Kidney (tissue), 13 donors: ENCODE measurements at regions not wholly inside any gene's neighbourhood (a gene's known extent, or its start where the extent isn't known, plus 50 kb on each side); places are given as distances from the start of the nearest gene placed in this dataset.

Source experiments
- DNase-seq, 5 donors: peaks; one replicate each; pipeline ENCODE4 v3.0.0-alpha.2; 2013 to 2020
- FAIRE-seq: peaks from 2 replicates; lab custom pipeline; 2012; peaks lifted over from hg19 to GRCh38; lab: Jason Lieb, UNC
- H3K27ac ChIP-seq, 2 donors: one replicate each; pipeline ENCODE4 v1.7.0; 2013; ENCODE audit warnings: low read depth in 2 of 2, low read length in 2 of 2, inconsistent platforms in 1 of 2
- H3K27me3 ChIP-seq: one replicate; pipeline ENCODE4 v1.7.1; 2013; ENCODE audit warnings: low read length, inconsistent platforms; ENCODE audit not compliant: control insufficient read depth, insufficient read depth
- H3K36me3 ChIP-seq, 3 donors: one replicate each; pipeline versions ENCODE4 v1.7.0 to v1.7.1; 2013; ENCODE audit warnings: low read length in 3 of 3, control low read depth in 1 of 3, inconsistent platforms in 1 of 3; ENCODE audit not compliant: insufficient read depth in 3 of 3, control insufficient read depth in 2 of 3
- H3K4me1 ChIP-seq, 3 donors: one replicate each; pipeline versions ENCODE4 v1.7.0 to v1.7.1; 2013; ENCODE audit warnings: low read length in 3 of 3, inconsistent platforms in 1 of 3, low read depth in 1 of 3; ENCODE audit not compliant: control insufficient read depth in 2 of 3, insufficient read depth in 2 of 3
- H3K4me3 ChIP-seq, 3 donors: one replicate each; pipeline versions ENCODE4 v1.7.0 to v1.8.1; 2013; ENCODE audit warnings: low read length in 3 of 3, control low read depth in 1 of 3, inconsistent platforms in 1 of 3
- H3K9ac ChIP-seq, 3 donors: one replicate each; pipeline versions ENCODE4 v1.7.0 to v1.7.1; 2013; ENCODE audit warnings: low read length in 3 of 3, control low read depth in 1 of 3, inconsistent platforms in 1 of 3
- H3K9me3 ChIP-seq, 3 donors: one replicate each; pipeline versions ENCODE4 v1.7.0 to v1.7.1; 2013; ENCODE audit warnings: low read length in 3 of 3, control low read depth in 1 of 3, inconsistent platforms in 1 of 3; ENCODE audit not compliant: control insufficient read depth in 2 of 3, insufficient read depth in 1 of 3
- CTCF ChIP-seq: IDR thresholded peaks from 3 replicates; pipeline ENCODE4 v1.5.1; 2012; ENCODE audit warnings: mild to moderate bottlenecking, moderate library complexity, borderline replicate concordance; ENCODE audit not compliant: insufficient read depth; ENCODE audit errors: extremely low read depth
- intact Hi-C: fragments of 100-400 bp; cut with DNase I; formaldehyde crosslinking; loops from one replicate; pipeline ENCODE4 v1.11.1; 2022
- donor health status: control.
- donor health status: control.
- donor health status: control.
- donor health status: control.
- donor health status: control.
- donor health status: DM: yes; HTN: yes; CAD: no.
- donor health status: Normal renal cell carcinoma (clear cell type).

GRCh38 chr2:47266939-47267710, 90.8 kb upstream of the CALM2 start:
- Histone ChIP-seq H3K4me3 (no peak overlapping the region), H3K9ac (no peak overlapping the region), H3K27me3 (no peaks in the 10 kb centered on the region), H3K27ac (no peak overlapping the region), H3K9me3 (no peaks in the 10 kb centered on the region), H3K36me3 (no peaks in the 10 kb centered on the region), H3K4me1 (peaks cover 0 to 5% (median 3%) of the 10 kb centered on the region in 3 donors)
- no peak for DNase-seq
- intact Hi-C loops = loop anchor here (10.0 kb wide), 1 partner anchor 62 kb away; no protein-coding TSS in a partner anchor
- no peak for FAIRE-seq
- no peak for TF ChIP-seq CTCF

- Histone ChIP-seq H3K36me3 (no peaks in the 10 kb centered on the region), H3K9me3 (no peaks in the 10 kb centered on the region), H3K4me1 (peaks cover 0 to 5% (median 0%) of the 10 kb centered on the region in 3 donors), H3K27ac (no peak overlapping the region), H3K9ac (no peak overlapping the region), H3K4me3 (no peak overlapping the region), H3K27me3 (no peaks in the 10 kb centered on the region)
- no peak for TF ChIP-seq CTCF
- FAIRE-seq (no peak), DNase-seq (no peak)
- intact Hi-C loops = loop anchor here (10.0 kb wide), 1 partner anchor 61 kb away; no protein-coding TSS in a partner anchor
Measured at GRCh38 chr2:47265751-47266231, 89.5 kb upstream of the CALM2 start.

GRCh38 chr2:47265158-47265557, 88.8 kb upstream of the CALM2 start:
- FAIRE-seq (no peak), DNase-seq (no peak)
- Histone ChIP-seq H3K27ac (no peak overlapping the region), H3K9me3 (no peaks in the 10 kb centered on the region), H3K27me3 (no peaks in the 10 kb centered on the region), H3K36me3 (no peaks in the 10 kb centered on the region), H3K9ac (no peak overlapping the region), H3K4me3 (no peak overlapping the region), H3K4me1 (peaks cover 0 to 5% (median 0%) of the 10 kb centered on the region in 3 donors)
- intact Hi-C loops = loop anchor here (10.0 kb wide), 1 partner anchor 60 kb away; no protein-coding TSS in a partner anchor
- TF ChIP-seq CTCF = no peak
